Stimulated activated CD8-positive, alpha-beta memory T cell treated with anti-CD3 and anti-CD28 coated beads, Interleukin-4, amount 100 ng/mL, for 4 hours (primary cell): ENCODE measurements at regions not wholly inside any gene's neighbourhood (a gene's known extent, or its start where the extent isn't known, plus 50 kb on each side); places are given as distances from the start of the nearest gene placed in this dataset.

Experiments used
- DNase-seq, 2 donors: peaks; one replicate each; pipeline ENCODE4 v3.0.0-alpha.2; 2020; ENCODE audit warnings: low read depth in 2 of 2, low spot score in 1 of 2

DNA sequence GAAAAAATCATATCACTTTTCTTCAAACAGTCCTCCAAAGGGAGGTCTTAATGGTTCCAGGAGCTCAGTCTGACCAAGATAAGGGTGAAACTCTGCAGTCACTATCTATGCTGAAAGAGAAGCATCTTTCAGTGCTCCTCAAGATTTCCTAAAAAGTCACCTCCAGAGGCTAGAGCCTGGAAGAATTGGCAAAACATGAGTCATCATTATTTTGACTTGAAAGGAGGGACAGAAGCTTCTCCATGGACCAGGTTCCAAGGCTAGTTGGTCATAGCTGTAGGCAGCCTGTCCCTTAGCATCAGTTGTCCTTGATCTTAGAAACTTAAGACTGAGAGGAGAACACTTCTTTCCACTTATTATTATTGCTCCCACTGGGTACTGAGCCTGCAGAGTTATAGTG is 219.0 kb upstream of the ASIC2 start:
- DNase-seq: no peak

DNA sequence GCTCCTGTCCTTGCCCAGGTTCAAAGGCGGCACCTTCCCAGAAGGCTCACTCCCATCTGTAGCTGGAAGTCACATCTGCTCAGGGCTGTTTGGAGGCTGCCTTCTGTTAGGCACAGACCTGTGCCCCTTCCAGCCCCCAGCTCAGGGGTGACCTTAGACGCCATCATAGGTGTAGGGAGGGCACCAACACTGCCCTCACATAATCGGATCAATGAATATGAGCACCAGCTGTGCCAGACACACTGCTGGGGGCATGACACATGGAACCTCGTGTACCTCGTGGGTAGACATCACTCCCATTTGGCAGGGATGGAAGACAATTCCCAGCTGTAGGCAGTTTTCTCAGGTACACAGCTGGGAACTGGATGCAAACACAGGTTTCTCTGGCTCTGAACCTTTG is 220.7 kb upstream of the ASIC2 start:
- no peak for DNase-seq

DNA sequence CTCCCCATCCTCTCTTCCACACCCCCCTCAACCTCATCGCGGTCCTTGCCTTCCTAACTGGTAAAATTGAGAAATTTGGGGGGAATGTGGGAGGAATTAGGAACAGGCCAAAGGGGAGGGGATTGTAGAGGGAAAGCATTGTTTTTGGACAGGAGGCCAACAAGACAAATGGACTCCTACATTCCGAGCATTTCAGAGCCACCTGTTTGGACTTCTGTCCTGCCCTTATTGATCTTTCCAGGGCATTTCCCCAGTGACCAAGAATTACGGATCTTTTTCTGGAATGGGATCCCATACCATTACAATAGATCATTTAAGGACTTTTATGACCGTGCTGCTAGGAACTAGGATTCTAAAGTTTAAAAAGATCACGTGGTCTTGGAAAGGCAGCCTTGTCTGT is 221.3 kb upstream of the ASIC2 start:
- DNase-seq: no peak

DNA sequence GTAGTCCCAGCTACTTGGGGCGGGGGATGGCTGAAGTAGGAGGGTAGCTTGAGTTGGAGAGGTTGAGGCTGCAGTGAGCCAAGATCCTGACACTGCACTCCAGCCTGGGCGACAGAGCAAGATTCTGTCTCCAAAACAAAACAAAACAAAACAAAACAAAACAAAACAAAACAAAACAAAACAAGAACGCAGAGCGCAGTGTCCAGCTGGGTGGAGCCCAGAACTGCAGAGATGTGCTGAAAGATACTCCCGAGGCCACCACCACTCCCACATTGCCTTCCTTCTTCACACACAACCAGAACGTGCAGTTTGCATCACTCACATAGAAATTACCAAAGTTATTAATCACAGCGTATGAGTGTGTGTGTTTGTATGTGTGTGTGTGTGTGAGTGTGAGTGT is 222.9 kb upstream of the ASIC2 start:
- DNase-seq: no peak

DNA sequence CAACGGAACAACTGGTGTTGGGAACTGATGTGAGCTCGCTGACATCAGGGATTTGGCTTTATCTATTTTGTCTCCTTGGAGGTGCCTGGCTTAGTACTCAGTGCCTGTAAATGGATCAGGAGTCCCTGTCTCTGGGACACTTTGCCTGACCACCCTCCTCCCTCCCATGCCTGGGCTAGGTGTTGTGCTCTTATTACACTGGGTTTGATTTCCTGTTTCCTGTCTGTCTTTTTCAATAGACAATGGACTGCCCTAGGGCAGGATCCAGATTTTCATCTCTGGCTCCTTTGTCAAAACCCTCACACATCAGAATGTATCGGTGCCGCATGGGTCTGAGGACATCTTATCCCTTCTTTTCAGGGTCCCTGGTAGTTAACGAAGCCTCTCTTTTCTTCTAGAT is 223.6 kb upstream of the ASIC2 start:
- no peak for DNase-seq

DNA sequence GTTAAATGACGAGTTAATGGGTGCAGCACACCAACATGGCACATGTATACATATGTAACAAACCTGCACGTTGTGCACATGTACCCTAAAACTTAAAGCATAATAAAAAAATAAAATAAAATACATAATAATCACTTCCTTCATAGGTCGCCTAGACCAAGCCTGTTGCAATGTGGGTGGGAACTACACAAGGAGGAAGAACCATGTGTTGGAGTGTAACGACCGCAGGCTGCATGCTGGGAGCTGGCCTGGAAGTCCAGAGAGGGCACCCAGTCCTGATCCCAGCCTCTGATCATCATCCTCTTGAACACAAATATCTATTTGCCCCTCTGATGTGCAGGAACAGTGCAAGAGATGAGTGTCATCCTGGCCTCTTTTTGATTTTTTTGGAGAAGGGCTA is 224.7 kb upstream of the ASIC2 start:
- DNase-seq: no peak

DNA sequence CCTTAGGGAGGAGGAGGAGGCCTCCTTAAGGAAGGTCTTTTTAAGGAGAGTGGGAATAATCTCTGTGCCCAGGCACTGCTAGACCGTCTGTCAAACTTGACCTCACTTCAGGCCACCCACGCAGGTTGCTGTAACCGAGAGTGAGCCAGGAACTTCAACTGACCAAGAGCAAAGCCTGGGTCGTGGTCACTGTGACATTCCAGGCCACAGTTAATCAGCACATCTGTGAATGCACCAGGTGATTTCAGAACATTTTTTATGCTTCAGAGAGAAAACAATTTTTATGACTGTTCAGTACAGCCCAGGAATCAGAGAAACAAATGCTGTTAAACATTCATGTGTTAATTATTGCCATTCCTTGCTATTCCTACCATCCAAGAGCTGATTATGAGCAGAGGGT is 226.6 kb upstream of the ASIC2 start:
- no peak for DNase-seq

DNA sequence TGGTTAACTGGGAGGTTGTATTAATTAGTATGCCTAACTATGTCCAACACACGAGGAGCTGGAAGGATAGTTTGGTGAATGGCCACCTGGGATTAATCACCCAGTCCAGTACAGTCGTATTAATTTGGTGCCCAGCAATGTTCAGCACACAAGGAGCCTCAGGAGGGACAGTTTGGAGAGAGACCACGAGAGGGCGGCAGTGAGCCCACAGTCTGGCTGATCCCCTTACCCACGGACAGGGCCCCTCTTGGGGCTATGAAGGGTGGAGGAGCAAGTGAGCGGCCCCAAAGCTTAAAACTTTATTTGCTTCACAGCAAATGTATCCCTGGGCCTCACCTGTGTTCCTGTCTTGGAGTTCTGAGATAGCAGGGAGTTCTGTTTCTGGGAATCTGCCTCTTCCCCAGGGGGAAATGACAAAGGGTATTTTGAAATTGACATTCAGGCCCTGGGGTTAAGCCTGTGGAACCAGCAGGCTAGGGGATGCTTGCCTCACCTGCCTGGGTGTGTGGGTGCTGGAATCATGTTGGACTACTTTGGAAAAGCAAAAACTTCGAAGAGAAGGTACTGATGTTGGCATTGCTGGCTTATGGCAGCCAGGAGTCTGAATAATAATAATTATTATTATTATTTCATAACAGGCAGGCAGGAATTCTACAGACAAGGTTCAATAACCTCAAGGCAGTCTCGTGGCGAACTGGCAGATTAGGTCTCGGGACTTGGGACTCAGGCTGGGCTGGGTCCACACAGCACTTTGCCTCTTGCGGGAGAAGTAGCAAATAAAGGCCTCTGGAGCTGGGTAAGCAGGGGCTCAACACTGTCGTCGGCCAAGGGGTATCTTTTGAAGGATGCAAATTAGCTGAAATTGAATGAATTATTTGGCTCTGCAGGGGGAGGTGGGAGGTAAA is 227.6 kb upstream of the ASIC2 start:
- DNase-seq: peak in 1 of 2 donors; percentile 2

DNA sequence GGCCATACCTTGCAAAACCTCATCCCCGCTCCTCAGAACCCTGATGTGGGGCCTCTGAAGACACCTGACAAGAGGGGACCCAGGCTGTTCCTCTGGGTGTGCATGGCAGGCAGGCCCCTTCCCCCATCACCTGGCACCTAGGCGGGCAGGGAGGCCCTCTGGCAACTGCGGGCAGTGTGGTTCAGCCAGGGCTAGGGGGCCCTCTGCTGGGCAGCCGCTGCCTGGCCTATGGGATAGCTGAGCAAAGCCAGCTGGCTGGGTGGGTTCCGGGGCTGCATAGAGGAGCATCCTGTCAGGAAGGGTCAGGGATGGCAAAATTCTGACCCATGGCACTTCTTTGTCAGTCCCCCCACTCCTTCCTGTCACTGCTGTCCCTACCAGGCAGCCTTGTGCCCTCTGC is 228.7 kb upstream of the ASIC2 start:
- no peak for DNase-seq

DNA sequence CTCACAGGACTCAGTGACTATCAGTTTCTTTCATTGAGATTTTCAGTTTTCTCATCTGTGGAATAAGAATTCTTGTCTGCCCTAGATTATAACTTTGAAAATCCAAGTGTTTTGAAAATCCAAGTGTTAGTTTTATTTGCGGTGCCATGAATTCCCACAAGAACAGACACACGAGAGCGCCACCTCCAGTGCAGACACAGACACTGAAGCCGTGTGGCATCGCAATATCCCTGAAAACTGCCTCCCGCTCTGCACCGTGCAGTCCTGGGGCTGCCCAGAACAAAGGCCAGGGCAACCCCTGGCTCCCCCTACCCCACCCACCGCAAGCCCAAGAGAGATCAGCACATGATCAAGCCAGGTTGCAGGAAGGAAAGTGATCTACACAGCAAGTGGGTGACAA is 229.5 kb upstream of the ASIC2 start:
- DNase-seq: no peak

DNA sequence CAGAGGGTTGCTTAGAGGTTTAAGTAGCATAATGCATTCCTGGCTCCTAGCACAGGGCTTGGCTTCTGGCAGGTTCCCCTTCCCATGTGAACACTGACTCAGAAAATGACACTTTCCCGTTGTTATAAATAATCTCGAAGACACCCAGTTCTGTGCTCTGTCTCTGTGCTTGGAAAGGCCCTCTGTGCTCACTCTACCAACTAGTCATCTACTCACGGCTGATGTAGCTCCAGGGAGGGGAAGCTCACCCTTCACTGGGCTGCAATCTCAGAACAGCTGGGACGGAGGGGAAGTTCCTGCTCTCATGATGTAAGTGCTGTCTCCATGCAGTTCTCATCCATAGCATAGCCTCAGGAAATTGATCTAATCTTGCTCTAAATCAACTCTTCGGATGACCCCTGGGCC is 230.5 kb upstream of the ASIC2 start:
- DNase-seq: no peak

DNA sequence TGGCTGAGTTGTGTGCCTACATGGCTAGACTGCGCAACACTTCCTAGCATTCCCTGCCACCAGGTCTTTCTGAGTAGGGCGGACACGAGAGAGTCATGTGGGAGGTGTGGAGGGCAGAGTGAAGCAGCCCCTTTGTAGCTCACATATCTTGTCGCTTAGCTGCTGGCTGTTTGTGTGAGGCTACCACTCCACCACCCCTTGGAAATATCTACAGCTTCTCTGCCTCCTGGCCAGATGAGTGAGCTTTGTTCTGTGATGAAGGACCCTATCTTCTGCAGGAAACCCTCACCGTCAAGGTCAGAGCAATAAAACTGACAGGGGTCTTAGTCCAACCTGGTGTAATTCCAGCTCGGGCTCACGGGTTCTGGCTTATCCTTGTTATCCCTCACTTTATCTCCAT is 232.1 kb upstream of the ASIC2 start:
- DNase-seq: no peak

DNA sequence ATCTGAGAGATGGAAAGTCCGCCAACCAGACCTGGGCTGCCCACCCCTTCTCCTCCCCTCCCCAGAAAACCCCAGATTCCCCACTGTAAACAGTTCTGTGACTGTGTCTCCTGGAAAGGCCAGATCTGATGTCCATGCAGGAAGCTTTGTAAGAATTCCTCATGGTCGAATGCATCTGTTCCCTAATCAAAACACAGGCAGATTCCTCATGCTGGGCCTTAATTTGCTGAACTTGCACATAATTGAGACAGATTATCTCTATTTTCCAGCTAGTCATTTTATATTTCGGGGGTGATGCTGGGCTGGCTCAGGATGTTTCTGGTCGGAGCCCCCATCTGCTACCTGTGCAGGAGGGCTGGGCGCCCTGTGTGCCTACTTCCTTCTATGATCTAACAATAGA is 233.6 kb upstream of the ASIC2 start:
- DNase-seq: no peak

DNA sequence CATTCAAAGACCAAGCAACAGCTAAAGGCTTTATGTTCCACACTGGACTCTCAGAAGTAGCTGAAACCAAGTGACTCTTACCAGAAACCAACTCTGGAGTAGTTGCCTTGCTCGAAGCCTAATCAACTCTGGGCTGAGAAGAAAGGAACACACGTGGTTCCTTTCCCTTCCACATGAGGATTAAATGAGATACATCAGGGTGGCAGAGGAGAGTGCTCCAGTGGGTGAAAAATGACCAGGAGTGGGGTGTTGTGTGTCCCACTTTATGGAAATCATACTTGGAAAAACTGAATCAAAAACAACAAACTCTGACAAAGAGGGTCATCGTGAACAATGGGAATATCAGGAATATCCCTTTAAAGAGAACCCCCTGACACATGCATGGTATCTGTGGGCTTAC is 234.2 kb upstream of the ASIC2 start:
- DNase-seq: no peak

DNA sequence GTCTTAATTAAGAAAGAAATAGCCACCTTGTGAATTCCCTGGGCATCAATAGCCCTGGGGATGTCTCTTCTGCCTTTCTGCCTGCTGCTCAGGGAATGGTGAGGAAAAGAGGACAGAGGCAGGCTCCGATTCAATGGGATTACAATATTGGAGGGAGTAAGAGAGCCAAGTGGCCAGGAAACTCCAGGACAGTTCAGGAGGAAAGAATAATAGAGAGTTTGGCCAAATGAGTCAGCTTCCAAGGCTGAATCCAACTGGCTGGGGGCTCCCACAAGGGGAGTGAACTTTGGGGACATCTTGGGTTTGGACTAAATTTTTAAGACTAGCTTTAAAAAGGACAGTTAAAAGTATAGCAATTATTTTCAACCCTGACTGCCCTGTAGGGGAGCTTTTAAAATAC is 235.8 kb upstream of the ASIC2 start:
- no peak for DNase-seq

DNA sequence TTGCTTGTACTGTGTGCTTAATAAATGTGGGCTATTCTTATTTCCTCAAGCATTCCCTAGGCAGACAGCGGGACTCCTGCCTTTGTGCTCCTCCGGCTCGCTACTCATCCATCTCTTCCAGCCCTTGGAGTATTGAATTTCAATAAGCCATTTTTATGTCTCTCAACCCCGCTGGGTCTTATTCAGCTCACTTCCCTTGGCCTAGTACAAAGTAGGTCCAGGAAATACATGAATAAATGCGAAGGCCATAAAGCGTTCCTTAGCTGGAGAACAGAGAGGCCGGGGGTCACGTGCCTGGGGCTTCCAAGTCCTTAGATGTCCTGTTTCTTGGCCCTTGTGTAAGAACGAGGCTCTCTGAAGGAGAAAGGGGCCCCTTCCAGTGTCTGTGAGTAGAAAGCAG is 236.7 kb upstream of the ASIC2 start:
- no peak for DNase-seq

DNA sequence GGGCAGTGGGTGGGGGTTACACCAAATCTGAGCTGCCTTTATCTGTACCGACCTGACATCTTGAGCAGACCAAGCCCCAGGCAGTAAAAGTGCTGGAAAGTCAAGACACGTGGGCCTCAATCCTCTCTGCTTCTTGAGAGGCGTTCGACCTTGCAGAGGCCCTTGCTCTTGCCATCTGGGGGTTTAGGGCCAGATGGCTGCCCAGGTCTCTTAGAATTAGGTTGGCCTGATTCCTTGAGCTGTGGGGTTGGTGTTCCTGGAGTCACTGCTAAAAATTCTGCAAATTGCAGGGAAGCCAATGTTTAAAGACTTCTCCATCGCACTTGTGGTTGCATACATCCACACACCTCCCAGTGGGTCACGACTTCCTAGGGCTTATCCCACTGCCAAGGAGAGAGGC is 238.2 kb upstream of the ASIC2 start:
- no peak for DNase-seq

DNA sequence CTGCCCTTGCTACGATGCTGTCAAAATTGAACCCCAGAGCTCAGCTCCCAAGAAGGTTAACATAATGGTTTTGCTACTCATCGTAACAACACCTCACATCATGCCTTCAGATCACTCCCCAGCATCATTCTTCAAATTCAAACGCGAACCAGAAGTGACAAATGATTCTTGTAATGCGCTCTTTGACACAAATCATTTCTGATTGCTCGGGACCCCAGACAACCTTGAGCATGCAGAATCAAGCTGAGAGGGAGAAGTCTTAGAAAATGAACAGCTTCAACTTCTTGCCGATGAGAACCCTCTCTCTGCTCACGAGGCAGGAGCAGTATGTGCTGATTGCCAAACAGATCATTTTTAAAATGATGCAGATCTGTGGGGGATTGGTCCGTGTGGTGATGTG is 241.0 kb upstream of the ASIC2 start:
- no peak for DNase-seq

DNA sequence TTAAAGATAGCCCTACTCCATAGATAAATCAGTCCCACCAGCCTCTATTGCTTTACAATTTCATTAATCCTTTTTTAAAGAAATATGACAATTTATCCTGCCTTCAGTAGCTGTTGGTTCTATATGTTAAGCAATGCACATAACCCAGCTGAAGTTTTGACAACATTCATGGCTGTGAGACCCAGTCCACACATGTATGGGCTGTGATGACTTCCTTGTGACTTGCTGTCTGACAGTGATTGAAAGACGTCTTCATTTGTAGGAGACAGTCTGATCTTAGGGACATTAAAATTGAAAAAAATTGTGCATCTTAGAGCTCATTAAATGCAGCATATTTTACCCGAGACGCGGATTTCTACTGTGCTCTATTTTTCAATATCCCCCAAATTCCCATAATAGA is 252.0 kb upstream of the ASIC2 start:
- no peak for DNase-seq

DNA sequence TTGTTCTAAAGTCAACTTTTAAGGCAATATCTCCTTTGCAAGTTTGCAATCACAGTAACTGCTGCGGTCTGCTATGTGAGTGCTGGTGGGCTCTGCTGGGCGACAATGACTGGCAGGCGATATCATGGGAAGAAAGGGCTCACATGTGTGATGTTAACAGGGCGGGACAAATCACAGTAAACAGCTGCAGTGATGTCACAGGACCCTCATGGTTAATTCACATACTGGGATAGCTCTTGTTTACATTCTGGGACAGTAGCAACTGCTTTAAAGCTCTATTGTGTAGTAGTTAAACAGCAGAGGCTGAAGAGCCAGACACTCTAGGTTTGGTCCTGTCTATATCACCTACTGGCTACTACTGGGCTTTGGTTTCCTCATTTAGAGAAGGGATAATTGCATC is 257.2 kb upstream of the ASIC2 start:
- DNase-seq: no peak

DNA sequence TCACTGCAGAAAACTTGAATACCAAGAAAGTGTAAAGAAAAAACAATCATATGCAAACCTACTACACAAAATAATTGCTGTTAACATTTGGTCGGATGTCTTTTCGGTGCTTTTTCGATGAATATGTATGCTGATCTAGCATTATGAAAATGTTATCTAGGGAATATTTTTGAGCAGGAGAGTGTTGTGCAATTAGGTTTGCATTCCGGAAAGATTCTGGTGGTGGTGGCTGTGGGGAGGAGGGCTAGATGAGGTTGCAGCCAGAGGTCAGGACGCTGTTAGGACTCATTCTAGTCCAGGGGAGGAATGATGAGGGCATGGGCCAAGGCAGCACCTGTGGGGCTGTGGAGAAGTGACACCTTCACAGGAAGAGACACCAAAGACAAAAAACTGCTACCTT is 258.0 kb upstream of the ASIC2 start:
- DNase-seq: no peak

DNA sequence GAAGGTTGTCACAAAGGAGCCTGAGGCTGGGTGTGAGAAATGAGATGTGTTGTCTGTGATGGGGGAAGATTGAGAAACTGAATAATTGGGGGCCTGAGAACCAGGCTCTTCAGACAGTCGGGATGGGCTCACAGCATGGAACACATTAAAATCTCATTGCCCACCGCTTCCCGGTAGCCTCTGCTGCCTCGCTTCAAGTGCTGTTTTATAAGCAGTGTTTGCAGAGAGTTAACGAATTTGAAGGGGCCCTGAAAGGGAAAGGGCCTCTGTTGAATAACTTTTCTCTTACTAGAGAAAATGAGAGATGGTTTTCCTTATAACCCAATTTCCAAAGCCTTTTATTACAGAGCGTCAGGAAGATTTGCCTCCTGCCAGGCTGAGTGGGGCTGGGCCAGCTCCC is 258.8 kb upstream of the ASIC2 start:
- no peak for DNase-seq

DNA sequence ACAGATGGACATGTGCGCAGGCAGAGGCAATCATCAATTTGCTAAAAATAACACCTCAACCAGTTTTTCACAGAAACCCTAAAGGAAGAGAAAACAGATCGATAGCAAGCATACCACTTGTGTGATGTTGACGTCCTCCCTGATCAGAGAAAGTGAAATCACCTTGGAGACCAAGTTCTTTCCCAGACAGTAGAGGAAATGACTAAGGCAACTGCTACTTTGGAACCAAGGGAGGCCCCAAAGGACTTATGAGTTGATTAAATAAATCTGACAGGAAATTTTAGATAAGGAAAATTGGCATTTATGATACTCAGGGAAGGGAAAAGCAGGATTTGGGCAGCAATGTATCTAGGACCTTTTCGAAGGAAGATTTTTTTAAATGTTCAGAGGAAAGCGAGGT is 267.1 kb upstream of the ASIC2 start:
- no peak for DNase-seq
